ENCODE measurements at regions not wholly inside any gene's neighbourhood (a gene's known extent, or its start where the extent isn't known, plus 50 kb on each side); places are given as distances from the start of the nearest gene placed in this dataset.

DNA sequence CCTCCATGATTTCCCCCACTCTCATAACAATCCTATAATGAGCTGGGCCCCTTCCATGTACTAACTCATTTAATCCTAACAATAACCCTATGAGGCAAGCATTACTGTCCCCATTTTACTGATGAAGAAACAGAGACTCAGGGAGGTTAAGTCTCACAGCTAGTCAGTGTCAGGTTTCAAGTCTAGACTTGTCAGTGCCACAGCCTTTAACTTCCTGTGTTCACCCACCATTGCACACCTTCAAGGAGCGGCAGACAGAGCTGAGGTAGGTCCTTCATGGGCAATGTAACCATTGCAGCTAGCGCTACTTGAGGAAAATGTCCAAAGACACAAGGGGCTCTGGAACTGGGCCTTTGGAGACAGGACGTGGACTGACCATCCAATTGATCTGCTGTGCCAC, 105.8 kb upstream of the CTNNB1 start:
- DNase-seq: no peak

DNA sequence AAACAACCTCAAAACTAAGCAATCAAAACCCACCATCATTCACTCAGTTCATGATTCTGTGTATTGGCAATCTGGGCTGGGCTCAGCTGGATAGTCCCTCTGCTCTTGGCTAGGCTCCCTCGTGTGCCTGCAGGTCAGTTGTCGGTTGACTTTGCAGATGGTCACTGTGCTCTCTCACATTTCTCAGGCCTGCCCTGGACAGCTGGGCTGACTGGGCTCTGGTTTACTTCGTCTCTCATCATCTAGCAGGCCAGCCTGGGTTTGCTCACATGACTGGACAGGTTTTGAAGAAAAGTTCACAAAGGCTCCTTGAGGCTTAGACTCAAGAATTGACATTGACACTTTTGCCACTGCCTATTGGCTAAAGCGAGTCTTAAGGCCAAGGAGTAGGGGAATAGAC, 105.0 kb upstream of the CTNNB1 start:
- DNase-seq: no peak

DNA sequence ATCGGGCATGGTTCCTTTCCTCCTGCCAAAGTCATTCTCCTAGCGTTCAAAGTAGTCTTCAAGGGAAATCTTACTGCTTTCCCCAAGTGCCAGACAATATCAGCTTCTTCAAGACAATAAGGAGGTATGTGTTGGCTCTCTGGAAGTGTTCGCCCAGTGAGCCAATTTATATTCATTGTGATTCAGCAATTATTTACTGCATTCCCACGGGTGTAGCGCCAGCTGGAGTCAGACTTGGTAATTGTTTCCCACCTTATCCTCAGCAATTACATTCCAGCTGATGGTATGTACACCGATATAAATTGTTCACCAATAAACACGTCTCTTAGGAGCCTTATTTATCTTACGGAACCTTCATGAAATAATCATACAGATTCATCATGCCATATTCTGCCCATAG, 103.6 kb upstream of the CTNNB1 start:
- no peak for DNase-seq

DNA sequence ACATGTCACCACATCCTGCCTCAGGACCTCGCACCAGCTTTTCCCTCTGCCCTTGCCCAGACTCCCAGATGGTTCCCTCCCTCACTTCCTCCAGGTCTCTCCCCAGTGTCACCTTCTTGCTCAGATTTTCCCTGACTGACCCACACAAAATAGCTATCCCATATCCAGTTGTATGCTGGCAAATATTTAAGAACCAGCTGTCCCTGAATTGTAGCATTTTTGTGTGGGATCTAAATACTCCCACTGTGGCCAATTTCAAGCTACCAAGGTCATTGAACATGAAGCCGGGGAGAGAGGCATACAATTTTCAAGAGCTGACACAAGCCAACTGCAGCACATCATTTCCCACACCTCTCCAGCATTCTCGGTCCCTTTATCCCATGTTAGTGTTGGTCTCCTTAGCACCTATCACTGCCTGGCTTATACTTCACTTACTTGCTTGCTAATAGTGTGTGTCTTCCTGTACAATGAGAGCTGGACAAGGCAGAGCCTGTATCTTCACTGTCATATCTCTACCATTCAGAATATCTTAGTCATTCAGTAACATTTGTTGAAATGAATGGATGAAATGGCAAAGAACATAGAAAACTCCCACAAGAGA, 101.3 kb upstream of the CTNNB1 start:
- DNase-seq: no peak

DNA sequence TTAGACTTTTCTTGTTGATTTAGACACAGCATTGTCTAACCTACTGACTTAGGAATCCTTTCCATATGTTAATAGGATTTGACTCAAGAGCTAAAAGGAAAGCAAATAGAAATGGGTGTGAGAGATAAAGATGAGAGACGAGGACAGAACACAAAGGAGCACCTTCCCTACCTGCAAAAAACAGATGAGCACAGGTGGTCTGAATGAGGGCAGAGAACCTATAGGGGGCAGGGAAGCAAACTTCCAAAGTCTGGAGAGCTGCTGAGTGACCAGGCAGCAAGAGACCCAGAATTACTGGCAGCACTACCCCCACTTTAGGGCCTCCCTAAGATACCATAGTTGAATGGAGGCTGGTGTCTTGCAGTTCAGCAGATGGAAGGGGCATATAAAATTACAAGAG, 98.1 kb upstream of the CTNNB1 start:
- no peak for DNase-seq

DNA sequence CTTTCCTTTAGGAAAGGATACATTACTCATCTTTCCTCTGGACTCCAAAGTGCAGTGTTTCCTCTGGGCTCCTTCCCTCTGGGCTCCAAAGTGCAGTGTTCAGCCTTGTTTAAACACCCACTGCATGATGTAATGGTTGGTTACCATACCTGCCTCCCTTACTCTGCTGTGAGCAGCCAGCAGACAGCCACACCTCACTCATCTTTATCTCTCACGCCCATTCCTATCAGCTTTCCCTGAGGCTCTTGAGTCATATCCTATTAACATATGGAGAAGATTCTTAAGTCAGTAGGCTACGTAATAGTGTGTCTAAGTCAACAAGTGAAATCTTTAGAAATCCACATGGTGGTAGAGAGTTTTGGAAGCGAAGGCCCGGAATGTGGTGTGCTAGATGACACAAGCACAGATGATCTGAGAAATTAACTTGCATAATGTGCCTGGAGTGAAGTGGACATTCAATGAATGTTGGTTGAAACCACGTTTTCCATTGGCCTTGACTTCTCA, 97.2 kb upstream of the CTNNB1 start:
- DNase-seq: no peak

DNA sequence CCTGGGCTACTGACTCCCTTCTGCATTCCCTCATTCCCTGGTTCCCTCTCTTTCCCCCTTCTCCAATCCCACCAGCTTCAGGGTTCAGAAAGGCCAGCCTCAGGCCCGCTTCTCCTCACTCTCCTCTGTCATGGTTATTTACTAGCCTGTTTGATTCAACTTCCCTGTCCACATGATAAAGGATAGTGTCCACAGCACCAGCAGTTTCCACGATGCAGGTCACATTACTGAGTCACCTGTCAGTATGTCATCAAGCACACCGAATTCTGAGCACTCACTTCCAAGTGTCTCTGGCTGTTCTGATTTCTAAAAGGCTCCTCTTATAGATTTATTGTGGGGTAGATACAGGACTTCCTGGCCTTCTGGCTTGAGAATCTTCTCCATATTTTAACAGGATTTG, 96.6 kb upstream of the CTNNB1 start:
- DNase-seq: no peak

DNA sequence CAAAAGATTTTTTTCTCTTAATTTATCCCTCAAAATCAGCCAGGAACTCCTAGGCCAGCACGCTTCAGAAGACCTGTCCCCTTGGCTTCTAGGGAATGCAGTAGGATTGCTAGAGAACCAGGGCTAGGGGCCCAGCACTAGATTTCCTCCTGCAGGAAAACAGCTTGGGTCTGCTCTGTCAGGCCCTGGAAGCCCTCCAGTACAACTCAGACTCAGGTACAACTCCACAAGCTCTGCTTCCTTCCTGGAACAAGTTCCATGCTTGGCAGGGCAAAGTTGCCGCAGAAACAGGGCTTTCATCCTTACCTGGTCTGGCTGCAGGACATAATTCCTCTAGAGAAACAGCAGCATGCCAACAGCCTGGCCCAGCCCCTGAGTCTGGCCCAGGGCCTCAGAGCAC, 96.1 kb upstream of the CTNNB1 start:
- DNase-seq: no peak

DNA sequence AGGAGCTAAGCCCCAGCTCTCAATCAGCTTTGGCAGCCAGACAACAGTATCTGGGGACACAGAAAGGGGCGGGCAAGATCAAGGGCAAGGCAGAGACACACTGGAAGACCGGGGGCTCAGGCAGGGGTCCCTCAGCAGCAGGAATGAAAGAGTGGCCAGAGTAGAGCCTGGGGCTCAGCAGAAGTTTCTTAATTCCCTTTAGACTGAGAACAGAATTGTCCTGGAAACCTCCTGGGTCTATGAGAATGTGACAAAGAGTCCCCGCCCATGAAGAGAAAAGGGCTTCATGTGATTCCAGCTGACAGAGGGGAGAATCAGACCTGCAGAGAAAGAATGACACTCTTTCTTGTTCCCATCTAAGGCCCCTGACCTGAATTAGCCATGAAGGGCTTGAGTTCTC, 95.2 kb upstream of the CTNNB1 start:
- DNase-seq: no peak

DNA sequence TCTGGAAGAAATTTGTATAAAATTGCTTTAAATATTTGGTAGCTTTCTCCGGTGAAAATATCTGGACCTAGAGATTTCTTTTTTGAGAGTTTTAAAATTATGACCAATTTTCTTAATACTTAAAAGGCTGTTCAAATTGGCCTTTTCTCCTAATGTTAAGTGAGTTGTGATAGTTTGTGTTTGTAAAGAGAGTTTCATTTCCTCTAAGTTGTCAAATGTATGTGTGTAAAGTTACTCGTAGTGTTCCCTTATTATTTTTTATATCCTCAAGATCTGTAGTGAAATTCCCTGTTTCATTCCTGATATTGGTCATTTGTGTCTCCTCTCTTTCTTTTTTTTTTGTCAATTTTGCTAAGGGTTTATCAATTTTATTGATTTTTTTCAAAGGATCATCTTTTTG, 92.6 kb upstream of the CTNNB1 start:
- no peak for DNase-seq

DNA sequence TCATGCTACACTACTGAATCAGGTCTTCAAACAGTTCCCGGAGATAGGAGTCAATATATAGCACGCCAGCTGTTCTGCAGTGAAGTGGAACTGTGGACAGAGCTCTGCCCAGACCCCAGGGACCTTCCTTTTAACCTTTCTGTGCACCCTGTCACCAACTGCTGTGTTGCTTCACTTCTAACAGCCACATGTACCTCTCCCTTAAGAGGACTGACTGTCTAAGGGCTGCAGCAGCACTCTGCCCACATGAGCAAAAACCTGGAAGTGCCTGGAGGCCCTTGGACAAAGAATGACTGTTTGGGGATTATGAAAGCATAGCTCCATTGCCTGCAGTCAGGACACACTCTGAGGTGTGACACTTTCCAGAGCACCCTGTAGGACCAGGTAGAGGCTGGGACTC, 88.3 kb upstream of the CTNNB1 start:
- DNase-seq: no peak

DNA sequence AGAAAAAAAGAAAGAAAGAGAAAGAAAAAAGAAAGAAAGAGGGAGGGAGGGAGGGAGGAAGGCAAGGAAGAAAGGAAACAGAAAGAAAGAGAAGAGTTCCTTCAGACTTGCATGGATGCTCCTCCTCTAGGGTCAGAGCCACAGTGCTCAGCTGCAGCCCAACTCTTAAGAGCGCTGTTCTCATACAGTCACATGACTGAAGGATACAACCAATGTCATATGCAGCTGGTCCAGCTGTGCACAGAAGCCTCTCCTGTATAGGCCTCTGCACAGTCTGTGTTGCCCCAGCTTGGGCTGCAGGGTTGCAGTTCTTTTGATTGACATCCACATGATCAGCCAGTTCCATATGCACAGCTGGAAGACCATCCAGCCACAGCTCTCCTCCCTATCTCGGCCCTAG, 86.8 kb upstream of the CTNNB1 start:
- DNase-seq: no peak

DNA sequence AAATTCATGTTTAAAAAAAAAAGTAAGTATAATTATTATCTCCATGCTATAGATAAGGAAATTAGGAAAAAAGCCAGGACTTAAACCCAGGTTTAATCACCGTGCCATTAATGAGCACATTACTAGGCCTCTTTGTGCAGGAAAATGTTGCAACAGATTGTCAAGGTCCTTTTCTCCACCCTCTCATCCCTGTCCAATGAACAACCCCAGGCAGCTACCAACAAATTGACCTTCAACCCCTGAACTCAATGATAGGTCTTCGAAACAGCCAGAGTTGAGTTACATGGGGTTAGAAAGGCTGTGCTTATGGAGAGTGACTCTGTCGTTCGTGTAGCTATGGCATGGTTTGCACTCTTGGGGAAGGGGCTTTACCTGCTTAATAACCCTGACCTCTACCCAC, 84.2 kb upstream of the CTNNB1 start:
- no peak for DNase-seq

DNA sequence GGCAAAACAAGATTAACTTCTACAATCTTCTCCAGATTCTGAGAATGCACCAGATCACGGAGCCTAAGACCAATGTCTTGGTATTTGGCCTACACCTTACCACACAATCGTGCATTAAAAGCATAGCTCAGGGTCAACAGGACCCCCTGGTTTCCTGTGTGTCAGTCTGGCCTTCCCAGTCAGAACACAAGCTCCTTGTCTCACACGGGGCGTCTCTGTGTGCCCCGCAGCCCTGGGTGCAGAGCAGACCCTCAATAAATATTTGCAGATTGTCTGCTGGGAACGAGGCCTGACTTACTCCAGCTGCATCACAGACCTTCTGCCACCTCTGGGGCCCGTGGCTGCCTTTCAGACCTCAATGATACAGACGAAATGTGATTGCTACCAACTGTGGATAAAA, 82.5 kb upstream of the CTNNB1 start:
- DNase-seq: no peak

DNA sequence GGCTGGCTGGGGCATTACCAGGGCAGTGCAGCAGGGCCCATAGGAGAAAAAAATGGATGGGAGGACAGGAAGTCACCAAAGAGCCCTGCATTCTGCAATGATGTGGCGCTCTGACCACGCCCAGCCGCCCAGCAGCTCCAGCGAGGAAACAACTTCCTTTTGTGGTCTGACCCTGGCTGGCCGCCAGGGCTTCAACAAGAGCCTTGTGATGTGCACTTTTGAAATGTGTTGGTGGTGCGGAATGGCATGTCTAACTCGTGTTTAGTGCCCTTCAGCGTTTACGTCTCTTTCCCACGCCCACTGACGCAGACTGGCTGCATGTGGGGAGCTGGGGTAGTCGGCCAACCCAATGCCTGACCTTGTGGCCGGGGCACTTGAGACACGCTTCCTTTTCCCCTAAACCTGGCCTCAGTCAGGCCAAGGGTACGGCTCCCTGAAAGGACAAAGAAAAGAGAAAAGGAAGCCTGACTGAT, 81.9 kb upstream of the CTNNB1 start:
- DNase-seq: peak in 53 of 56 donors; percentile 8 to 86 (median 52)

DNA sequence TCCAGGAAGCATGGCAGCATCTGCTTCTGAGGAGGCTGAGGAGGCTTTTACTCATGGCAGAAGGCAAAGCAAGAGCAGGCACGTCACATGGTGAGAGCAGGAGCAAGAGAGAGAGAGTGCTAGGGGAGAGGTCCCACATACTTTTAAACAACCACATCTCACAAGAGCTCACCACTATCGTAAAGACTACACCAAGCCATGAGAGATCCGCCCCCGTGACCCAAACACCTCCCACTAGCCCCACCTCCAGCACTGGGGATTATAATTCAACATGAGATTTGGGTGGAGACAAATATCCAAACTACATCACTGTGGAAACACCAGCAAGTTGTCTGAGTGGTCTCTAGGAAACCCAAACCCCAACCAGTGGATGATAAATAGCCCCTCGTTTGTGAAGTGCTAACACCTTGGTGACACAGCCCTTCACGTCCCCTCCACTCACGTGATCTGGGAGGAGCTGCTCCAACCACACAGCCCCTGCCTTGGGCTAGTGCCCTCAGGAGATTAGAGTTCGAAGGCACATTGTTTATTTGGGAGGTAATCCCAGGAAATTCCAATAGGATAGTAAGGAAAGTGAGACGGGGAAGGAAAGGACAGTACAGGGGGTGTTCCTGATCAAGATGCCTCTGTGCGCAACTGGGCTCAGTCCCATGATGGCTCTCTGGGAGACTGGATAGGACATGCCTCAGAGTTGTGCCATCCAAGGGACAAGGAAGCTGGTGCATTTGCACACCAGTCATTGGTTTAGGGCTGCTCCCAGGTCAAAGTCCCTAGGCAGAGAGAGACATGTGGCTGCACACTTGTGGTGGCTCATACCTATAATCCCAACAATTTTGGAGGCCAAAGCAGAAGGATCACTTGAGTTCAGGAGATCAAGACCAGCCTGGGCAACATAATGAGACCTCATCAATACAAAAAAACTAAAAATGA, 80.6 kb upstream of the CTNNB1 start:
- DNase-seq: no peak

DNA sequence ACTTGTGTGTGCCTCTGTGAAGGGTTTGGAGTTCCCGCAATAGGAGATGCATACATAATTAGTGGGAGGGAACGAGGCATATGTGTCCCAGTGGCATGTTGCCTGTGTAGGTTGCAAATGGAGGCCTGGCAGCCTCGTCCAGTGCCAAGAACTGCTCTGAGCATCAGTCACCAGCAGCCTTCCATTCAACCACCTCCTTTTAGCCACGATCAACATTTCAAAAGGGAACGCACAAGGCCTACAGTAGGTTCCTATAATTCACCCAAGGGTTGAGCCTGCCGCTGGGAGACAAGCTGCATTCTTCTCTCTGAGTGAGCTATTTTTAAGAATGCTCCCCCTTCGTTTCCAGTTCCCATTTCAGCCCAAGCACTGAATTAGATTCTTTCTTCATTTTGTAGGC, 78.8 kb upstream of the CTNNB1 start:
- peak in 16 of 56 donors; percentile 3 to 33 (median 12) for DNase-seq

DNA sequence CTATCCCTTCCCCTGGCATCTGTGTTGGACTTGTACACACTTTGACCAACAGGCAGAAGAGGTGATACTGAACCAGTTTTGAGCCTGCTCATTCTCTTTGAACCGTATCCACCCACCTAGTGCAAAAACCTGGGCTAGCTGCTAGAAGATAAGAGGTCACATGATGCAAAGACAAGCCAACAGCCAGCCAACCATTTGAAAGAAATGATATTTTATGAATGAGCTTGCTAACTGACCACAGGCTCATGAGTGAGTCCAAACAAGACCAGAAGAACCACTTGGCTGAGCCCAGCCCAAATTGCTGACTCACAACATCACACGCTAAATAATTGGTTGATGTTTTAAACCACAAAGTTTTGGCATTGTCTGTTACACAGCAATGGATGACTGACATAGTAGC, 74.0 kb upstream of the CTNNB1 start:
- DNase-seq: no peak

DNA sequence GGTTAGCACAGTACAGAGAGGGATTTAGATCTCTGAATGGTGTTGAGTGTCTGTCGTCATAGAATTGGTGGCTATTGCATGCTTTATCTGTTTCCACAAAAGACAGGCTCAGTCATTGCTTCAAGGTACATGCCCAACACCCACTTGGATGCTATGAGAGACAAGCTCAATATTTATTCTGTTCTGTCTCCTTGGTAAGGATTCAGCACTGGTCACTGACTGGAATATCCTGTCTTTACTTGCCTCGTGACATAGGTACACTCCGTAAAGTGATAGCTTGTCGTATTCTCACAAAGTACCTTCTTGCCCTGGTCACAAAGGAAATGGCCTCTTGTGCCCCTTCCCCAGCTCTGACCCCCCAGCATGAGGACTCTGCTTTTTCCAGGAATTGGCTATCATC, 72.8 kb upstream of the CTNNB1 start:
- no peak for DNase-seq

DNA sequence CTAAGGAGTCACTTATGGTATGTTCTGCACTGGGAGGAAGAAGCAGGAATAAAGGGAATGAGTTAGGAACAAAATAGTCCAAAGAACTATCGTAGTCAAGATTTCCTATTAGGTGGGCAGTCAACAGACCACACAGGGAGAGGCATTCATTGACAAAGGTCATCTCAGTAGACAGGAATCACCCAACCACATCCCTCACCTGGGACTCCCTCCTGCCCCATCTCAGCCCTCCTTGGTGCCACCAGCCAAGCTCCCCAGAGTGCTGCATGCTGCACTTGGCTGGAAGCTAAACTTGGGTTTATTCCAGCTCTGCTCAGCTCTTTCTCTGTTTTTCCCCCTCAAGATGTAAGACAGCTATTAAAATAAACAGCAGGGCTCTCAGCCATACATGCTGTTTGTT, 72.3 kb upstream of the CTNNB1 start:
- no peak for DNase-seq

DNA sequence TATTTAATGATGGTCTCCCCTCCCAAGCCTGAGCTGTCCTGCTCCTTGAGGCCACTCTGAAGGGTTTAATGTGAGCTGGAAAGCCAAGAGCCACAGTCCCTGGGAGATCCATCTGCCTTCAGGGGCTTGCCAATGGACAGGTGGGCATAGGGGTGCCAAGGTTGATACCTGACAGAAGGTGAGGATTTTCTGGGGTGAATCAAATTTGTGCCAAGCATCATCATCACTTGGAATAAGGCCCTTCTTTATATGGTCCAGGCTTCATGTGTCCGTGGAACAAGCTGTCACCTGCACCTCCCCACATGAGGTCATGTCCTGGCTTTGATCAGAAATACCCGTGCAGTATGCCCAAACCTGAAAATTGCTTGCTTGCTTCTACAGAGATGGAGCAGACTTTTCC, 71.9 kb upstream of the CTNNB1 start:
- no peak for DNase-seq

DNA sequence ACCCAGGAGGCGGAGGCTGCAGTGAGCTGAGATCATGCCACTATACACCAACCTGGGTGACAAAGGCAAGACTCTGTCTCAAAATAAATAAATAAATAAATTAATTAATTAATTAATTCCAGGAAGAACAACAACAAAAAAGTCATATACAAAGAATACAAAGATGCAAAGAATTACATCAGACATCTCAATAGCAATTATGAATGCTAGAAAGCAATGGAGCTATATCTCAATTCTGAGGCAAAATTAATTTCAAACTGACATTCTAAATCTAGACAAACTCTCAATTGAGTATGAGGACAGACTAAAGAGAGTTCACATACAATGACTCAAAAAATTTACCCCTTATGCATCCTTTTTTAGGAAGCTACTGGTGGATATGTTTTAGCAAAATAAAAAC, 69.6 kb upstream of the CTNNB1 start:
- DNase-seq: no peak

DNA sequence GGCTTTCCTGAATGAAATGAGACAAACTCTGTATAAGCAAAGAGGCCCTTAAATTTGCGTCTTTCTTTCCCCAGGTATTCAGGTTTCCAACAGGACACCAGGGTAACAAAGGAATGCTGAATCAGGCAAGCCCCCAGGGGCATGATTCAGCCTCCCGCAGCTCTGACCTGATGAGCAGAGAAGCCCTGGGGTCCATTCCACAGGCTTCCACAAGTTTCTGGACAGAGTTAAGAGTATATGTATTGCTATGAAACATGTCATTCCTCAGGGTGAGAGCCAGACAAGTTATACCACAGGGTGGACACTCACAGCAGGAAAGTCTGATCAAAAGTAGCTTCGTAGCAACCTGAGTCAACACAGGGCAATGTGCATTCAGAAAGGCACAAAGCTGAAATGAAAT, 68.1 kb upstream of the CTNNB1 start:
- DNase-seq: no peak

Measured in amygdala (tissue), 56 donors.